ENCODE measurements at regions not wholly inside any gene's neighbourhood (a gene's known extent, or its start where the extent isn't known, plus 50 kb on each side); places are given as distances from the start of the nearest gene placed in this dataset.

DNA sequence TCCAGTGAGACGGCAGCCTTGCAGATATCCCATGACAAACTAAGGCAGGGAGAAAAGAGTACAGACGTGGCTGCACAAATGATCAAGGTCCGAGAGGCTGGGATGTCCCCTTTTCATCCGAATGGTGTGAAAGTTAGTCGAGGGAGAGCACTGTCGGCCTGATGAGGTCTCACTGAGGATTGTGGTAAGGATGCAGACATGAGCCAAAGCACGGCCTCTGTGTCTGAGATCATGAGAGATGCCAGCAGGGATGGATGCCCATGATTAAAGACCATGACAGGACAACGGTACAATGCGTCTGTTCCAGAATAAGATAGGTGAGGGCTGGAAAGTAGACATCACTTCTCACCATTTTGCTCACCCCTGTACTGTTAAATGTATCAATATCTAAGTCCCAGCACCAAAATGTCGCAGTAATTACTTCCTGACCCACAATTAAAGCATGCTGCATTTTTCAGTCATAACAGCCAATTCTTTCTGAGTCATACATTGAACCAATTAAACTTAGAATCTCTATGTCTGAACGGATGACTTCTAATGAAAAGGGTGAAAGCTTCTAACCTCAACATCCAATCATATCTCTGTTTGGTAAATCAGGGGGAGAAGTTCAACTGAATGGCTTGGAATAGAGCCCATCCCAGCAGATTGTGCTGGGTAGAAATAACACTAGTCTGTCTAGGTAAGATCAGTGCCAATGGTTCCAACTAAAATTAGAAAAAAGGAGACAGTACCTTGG lies 249.6 kb upstream of the SOX5 start:
- no peak for DNase-seq

DNA sequence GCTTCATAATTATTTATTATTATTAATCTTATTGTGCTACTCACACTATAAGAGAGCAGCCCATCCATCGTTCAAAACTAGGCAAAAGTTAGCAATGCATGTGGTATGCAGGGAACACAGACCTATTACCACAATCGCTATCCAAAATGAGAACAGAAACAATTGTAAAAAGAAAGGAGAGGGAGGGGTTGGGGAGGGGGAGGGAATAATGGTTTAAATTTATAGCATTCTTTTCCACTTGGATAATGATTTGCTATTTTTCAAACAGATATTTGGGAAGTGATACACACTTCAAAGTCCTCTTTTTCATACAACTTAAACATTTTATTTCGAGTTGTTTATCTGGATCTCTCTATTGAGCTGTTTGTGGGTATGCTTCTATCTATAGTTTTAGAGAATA lies 248.6 kb upstream of the SOX5 start:
- no peak for DNase-seq

- DNase-seq = no peak
These were observed 248.1 kb upstream of the SOX5 start for GRCh38 chr12:24197532-24197931.

DNA sequence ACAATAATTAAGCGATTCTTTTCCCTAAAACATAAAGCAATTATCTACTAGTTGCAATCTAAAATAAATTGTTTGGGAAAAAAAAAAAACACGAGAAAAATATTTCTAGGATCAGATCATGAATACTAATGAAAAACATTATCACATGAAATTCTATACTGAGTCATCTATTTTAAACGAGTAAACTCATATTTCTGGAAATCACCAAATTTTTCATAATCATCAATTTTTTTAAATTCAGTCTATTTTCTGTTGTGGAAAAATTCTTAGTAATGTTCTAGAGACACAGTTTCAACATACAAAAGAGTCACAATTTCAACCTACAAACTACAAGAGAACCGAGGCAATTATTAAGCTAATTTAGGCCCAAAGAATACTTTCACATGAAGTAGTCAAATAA lies 245.6 kb upstream of the SOX5 start:
- no peak for DNase-seq

DNA sequence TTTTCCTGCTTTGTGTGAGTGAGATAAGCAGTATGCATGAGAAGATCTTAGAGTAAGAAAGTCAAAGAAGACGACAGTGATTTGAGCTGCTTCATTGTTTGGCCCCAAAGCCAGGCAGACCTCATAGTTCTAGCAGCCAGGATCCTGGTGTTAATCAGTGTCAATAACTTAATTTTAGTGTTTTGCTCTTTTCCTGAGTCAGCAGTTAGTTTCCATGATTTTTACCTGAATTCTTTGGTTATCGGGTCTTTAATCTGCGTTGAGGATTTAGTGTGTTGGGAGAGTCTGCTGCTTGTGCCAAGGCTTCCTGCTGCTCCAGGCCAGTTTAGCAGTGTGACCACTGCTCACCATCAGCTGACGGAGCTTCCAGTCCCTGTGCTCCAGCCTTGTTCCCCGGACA lies 241.6 kb upstream of the SOX5 start:
- DNase-seq = no peak

GRCh38 chr12:24185782-24186181 lies 236.3 kb upstream of the SOX5 start:
- no peak for DNase-seq

DNA sequence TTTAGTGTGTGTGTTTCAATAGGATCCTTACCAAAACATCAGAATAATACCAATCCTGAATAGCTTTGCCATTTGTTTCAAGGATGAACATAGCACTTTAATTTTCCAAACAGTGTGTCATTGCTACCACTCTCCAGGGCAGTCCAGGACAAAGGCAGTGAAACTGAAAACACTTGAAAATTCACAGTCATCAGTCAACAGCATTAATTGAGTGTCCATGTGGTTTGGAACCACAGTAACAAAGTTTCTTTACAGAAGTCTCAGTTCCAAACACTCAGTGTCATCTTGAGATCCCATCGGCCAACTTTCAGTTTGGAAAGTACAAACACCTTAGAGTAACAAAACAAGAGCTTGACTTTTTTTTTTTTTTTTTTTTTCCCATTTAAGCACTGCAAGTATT lies 228.4 kb upstream of the SOX5 start:
- no peak for DNase-seq

DNA sequence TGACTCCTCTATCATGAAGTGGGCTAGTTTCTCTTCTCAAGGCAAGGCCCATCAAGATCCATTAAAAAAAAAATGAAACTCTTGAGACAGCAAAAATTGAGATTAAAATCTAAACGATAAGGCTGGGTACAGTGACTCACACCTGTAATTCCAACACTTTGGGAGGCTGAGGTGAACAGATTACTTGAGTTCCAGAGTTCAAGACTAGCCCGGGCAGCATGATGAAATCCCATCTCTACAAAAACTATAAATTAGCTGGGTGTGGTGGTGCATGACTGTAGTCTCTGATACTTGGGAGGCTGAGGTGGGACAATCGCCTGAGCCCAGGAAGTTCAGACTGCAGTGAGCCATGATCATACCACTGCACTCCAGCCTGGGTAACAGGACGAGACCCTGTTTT lies 226.5 kb upstream of the SOX5 start:
- no peak for DNase-seq

- no peak for DNase-seq
These were observed 225.8 kb upstream of the SOX5 start for GRCh38 chr12:24175284-24175683.

DNA sequence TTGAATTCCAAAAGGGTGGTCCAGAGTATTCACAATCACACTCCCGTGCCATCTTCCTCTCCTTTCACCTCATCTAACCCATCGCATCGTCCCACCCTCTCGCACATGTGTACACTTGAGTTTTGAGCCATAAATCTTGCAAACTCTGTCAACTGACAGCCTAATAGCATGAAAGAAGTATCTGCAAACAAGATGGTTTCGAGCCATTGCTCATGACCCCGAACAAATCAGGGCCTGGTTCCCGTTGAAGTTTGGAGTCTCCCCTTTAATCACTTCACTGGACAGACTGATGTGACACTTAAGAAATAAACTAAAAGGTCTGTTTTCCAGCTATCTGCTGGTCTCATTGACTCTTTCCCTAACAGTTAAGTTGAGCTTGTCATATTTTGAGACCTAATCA lies 223.6 kb upstream of the SOX5 start:
- DNase-seq = no peak

DNA sequence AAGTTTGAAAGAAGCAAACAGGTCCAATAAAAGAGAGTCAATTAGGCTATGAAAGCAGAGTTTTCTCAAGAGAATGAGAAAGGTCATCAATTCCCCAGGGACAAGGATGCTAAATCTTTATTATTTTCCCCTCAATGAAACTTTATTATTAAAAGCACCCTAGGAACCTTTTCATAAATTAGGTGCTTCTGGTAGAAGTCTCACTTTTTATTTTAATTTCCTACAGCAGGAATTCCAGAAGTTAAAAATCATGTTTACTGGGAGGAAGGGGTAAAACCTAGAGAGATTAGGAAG lies 223.2 kb upstream of the SOX5 start:
- DNase-seq = no peak

DNA sequence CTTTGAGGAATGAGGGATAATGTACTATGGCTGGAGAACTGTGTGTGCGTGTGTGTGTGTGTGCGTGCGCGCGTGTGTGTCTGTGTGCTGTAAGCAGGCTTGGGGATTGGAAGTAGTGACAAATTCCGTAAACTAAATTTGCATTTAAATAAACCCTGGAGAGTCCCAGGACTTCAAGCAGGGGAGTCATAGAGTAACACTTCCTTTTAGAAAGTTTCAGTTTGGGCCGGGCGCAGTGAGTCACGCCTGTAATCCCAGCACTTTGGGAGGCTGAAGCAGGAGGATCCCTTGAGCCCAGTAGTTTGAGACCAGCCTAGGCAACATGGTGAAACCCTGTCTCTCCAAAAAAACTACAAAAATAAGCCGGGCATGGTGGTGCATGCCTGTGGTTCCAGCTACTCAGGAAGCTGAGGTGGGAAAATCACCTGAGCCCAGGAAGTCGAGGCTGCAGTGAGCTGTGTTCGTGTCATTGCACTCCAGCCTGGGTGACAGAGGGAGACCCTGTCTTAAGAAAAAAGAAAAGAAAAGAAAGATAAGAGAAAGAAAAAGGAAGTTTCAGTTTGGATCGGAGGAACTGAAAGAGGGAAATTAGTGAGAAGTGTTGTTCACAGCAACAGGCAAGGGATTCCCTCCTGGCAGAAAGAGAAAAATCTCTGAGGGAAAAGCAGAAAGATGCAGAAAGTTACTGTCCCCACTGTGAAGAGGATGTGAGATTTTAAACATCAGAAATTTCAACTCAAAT lies 222.7 kb upstream of the SOX5 start:
- DNase-seq = no peak

DNA sequence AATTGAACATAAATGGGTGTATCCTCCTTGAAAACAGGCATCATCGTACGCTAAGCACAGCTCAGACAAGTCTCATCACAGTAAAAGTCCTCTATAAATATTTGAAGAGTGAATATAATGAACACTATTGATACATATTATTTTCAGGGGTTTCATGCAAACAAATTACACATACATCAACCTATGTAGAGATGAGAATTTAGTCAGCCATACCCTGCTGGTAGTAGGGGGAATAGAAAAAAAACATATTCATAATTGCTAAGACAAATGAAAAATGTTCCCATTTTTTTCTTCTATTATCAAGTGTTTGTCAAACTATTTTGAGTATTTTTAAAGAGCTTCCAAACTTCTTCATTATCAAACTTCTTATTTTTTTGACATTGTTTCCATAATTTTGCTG lies 205.6 kb upstream of the SOX5 start:
- DNase-seq = no peak

DNA sequence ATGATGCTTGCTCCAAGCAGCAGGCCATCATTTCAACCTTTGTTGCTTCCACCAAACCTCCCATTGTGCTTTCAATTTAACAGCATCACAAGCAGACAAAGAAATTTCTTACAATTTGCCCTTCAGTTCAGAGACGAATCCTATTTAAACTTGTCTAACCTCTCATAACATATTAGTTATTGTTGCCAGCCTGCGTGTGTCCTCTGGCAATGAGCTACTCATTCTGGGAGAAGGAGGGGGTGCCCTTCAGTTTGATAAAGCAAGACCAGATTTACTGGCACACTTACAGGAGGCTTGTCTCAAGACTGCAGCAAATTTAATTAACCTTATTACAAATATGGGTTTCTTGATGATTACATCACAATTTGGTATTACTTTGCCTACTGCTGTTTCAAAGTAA lies 203.6 kb upstream of the SOX5 start:
- no peak for DNase-seq

DNA sequence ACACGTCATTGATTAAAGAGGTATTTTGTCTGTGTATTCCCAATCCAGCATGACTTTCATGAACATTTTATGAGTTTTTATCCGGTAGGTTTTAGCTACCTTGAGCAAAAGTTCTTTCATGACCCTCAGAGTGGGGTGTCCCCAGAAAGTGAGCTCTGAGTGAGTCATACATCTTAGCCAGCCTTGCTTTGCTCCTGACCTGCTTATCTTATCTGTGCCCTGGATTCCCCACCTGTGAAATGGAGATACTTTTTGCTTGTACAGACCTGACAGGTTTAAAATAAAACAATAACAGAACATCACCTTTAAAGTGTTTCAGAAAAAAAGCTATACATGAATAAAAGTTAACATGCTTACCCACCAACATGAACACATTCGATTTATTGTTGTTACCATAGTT lies 202.8 kb upstream of the SOX5 start:
- no peak for DNase-seq

DNA sequence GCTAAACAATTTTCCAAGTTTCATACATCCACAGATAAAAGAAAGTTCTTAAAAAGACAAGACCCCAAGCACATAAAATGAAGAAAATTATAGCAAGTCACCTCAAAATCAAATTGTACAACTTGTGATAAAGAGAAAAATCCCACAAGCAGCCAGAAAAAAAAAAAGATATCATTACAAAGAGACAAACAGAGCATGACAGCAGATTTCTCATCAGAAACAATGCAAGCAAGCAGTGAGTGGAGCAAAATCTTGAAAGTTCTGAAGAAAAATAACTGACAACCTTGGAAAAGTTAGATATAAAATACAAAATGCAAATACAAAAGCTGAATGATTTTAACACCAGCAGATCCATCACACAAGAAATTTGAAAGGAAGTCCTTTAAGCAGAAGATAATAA lies 194.5 kb upstream of the SOX5 start:
- no peak for DNase-seq

DNA sequence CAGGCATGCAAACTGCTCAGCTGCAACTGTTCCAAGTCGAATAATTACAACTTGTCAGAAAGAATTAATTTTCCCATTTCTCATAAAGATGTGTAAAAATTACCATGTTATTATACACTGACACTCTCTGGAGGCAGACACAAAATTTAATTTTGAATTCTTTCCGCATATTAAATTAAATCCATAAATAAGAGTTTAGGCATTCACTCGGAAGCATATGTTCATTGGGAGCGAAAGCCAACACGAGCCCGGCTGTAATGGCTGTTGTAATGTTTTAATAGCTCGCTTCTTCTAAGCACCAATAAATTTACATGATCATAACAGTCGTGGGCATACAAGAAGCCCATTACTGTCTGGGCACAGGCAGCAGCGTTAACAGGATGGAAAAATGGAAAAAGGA lies 189.6 kb upstream of the SOX5 start:
- no peak for DNase-seq

DNA sequence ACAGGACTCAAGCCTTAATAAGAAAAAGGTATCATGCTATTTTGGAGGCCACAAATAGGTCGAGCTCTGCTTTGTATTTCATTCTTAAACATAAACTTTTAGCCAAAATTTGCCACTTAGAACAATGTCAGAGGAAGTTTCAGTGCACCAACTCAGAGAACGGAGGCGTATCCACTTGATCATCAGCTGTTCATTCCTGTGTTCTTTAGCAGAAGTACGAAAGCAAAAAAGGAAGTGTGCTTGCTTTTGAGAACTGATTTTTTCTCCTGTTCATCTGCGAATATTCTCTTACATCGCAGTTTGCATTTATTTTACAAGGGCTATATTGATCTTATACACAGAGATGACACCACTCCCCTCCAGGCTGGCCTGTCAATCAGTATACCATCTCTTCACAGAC lies 188.6 kb upstream of the SOX5 start:
- DNase-seq = no peak

GRCh38 chr12:24135158-24135850 lies 185.8 kb upstream of the SOX5 start:
- DNase-seq = no peak

DNA sequence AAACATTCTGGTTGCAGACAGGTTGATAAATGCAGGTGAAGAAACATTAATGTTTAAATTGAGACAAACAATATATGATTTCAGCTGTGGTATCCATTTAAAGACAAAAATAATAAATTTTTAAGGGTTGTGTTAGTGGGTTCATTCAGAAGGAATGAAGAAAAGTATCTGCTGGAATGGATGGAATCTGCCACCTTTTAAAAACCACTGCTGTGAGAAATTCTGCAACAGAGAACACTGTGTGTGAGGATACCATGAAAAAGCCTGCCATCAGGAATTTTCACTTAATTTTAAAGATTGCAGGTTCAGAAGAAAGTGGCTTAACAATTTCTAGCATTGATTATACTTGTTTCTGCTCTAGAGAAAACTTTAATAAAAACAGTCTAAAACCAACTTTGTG lies 184.6 kb upstream of the SOX5 start:
- no peak for DNase-seq

GRCh38 chr12:24133384-24133783 lies 183.9 kb upstream of the SOX5 start:
- peak; percentile 8 for DNase-seq

- DNase-seq = no peak
These were observed 178.7 kb upstream of the SOX5 start for GRCh38 chr12:24127919-24128721.

DNA sequence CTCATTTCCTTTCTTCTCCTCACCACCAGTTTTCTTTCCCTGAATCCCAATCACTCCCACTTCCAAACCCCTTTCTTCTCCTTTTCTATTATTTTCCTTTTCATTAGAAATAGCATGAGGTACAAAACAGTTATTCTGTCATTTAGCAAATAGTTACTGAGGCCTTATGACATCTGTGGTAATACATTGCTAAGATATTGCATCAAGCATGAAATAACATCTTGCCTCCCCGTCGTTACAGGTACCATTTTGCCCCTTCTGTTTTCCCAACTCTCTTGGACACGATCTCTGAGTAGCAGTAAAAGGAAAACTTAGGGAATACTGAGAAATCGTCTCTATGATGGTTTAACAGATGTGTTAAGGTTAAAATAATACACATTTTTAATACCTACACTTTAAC lies 175.8 kb upstream of the SOX5 start:
- DNase-seq = no peak

DNA sequence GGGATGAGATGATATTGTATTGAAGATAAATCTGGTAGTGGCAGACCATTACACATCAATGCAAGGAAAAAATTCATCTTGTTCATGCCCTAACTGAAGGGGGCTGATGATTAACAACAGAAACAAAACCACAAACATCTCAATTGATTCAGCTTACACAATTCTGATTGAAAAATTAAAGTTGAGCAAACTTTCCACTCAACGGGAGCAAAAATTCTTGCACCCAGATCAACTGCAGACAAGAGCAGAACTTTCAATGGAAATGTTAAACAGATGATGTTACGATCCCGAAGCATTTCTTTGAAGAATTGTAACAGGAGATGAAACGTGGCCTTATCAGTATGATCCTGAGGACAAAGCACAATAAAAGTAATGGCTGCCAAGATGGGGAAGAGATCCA lies 172.4 kb upstream of the SOX5 start:
- DNase-seq = no peak

Data from NCI-H2107 (cell line).